ENCODE measurements at regions not wholly inside any gene's neighbourhood (a gene's known extent, or its start where the extent isn't known, plus 50 kb on each side); places are given as distances from the start of the nearest gene placed in this dataset.

DNA sequence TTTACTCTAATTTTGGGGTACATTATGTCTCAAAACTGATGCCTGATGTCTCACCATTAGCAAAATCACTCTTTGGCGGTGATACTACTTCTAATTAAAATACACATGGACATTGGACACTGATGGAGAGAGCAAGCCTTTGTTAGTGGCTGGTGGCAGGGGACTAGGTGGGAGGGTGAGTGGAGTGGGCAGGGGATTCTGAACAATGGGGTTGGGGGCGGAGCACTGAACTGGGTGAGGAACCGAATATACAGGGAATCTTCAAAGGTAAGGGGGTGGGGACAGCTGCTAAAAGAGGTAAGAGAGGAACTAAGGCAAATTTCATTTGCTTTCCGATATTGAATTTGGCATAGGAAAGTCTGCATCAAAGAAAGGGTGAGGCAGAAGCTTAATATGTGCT lies 88.8 kb downstream of the CARTPT start:
- no peaks in the 10 kb centered on the region for H3K4me1 ChIP-seq (ENCODE audit: control insufficient read depth, low read length)
- H3K4me3 ChIP-seq (ENCODE audit: low read length): no peak overlapping the region
- no peak for TF ChIP-seq EZH2phosphoT487 (IDR thresholded peaks at IDR 0.05; ENCODE audit: borderline replicate concordance, low read length)
- no peak for TF ChIP-seq CTCF (IDR thresholded peaks at IDR 0.05; ENCODE audit: low read depth, low read length, poor library complexity, severe bottlenecking)
- no peaks in the 10 kb centered on the region for H4K20me1 ChIP-seq (ENCODE audit: control insufficient read depth, insufficient read depth, low read depth, low read length)
- H3K9me3 ChIP-seq (ENCODE audit: control insufficient read depth, insufficient read depth, low read length): no peaks in the 10 kb centered on the region
- no peaks in the 10 kb centered on the region for H3F3A ChIP-seq (ENCODE audit: control insufficient read depth, insufficient read depth)
- no peak overlapping the region for H3K4me2 ChIP-seq (ENCODE audit: low read length)
- H3K27ac ChIP-seq (ENCODE audit: low read depth, low read length): no peak overlapping the region
- no peaks in the 10 kb centered on the region for H3K36me3 ChIP-seq (ENCODE audit: control insufficient read depth, low read length)
- no peaks in the 10 kb centered on the region for H3K79me2 ChIP-seq (ENCODE audit: control insufficient read depth, low read length)
- H3K27me3 ChIP-seq (ENCODE audit: control insufficient read depth, low read length): no peaks in the 10 kb centered on the region
- no peaks in the 10 kb centered on the region for H3K9me2 ChIP-seq (replicated peaks; ENCODE audit: control insufficient read depth, low read length)

- no peaks in the 10 kb centered on the region for H3F3A ChIP-seq (ENCODE audit: control insufficient read depth, insufficient read depth)
- no peak overlapping the region for H3K4me3 ChIP-seq (ENCODE audit: low read length)
- no peaks in the 10 kb centered on the region for H3K9me3 ChIP-seq (ENCODE audit: control insufficient read depth, insufficient read depth, low read length)
- no peaks in the 10 kb centered on the region for H3K9me2 ChIP-seq (replicated peaks; ENCODE audit: control insufficient read depth, low read length)
- H3K79me2 ChIP-seq (ENCODE audit: control insufficient read depth, low read length): no peaks in the 10 kb centered on the region
- H3K27me3 ChIP-seq (ENCODE audit: control insufficient read depth, low read length): no peaks in the 10 kb centered on the region
- H3K4me1 ChIP-seq (ENCODE audit: control insufficient read depth, low read length): no peaks in the 10 kb centered on the region
- H3K4me2 ChIP-seq (ENCODE audit: low read length): no peak overlapping the region
- H4K20me1 ChIP-seq (ENCODE audit: control insufficient read depth, insufficient read depth, low read depth, low read length): no peaks in the 10 kb centered on the region
- H3K36me3 ChIP-seq (ENCODE audit: control insufficient read depth, low read length): no peaks in the 10 kb centered on the region
- TF ChIP-seq EZH2phosphoT487 (IDR thresholded peaks at IDR 0.05; ENCODE audit: borderline replicate concordance, low read length) (no peak), CTCF (IDR thresholded peaks at IDR 0.05; ENCODE audit: low read depth, low read length, poor library complexity, severe bottlenecking) (no peak)
- H3K27ac ChIP-seq (ENCODE audit: low read depth, low read length): no peak overlapping the region
Observed at GRCh38 chr5:71809446-71809845, 90.4 kb downstream of the CARTPT start.

DNA sequence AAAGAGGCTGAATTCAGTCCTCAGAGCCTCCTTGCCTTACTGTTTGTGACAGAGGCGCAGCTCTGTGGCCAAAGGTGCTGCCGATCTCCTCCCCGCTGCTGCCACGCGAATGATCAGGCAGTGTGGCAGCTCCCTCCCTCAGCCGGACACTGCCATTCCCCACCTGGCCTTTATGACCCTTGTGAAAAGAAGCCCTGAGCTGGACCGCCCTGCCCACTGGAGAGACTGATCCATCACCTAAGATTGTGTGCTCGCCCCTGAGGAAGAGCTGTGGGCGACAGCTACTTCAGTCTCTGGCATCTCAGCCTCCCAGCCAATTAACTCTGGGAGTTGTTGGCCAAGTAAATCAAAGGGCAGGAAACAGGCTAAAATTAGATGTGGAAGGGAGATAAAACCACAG lies 90.9 kb downstream of the CARTPT start:
- Histone ChIP-seq H3K9me2 (replicated peaks; ENCODE audit: control insufficient read depth, low read length) (no peaks in the 10 kb centered on the region), H3K4me1 (ENCODE audit: control insufficient read depth, low read length) (no peaks in the 10 kb centered on the region), H3K4me2 (ENCODE audit: low read length) (no peak overlapping the region), H4K20me1 (ENCODE audit: control insufficient read depth, insufficient read depth, low read depth, low read length) (no peaks in the 10 kb centered on the region), H3K27ac (ENCODE audit: low read depth, low read length) (no peak overlapping the region), H3K27me3 (ENCODE audit: control insufficient read depth, low read length) (no peaks in the 10 kb centered on the region), H3K4me3 (ENCODE audit: low read length) (no peak overlapping the region), H3F3A (ENCODE audit: control insufficient read depth, insufficient read depth) (no peaks in the 10 kb centered on the region), H3K9me3 (ENCODE audit: control insufficient read depth, insufficient read depth, low read length) (no peaks in the 10 kb centered on the region), H3K79me2 (ENCODE audit: control insufficient read depth, low read length) (no peaks in the 10 kb centered on the region), H3K36me3 (ENCODE audit: control insufficient read depth, low read length) (no peaks in the 10 kb centered on the region)
- TF ChIP-seq EZH2phosphoT487 (IDR thresholded peaks at IDR 0.05; ENCODE audit: borderline replicate concordance, low read length) (no peak), CTCF (IDR thresholded peaks at IDR 0.05; ENCODE audit: low read depth, low read length, poor library complexity, severe bottlenecking) (no peak)

Data from DOHH2 (cell line).